Epithelial cell of proximal tubule (primary cell): ENCODE measurements at regions not wholly inside any gene's neighbourhood (a gene's known extent, or its start where the extent isn't known, plus 50 kb on each side); places are given as distances from the start of the nearest gene placed in this dataset.
A peak's percentile ranks its signal among the peaks of the same experiment; 100 is the strongest.

ENCODE experiments used
- DNase-seq: peaks from one replicate; pipeline ENCODE4 v3.0.0-alpha.2; 2011; ENCODE audit warnings: low read depth
- H3K4me3 ChIP-seq: 2 replicates; pipeline ENCODE4 v1.5.1; 2011; ENCODE audit warnings: low read depth, mild to moderate bottlenecking, low read length
- CTCF ChIP-seq: conservative IDR thresholded peaks from 2 replicates; pipeline ENCODE4 v1.5.1; 2012; ENCODE audit warnings: low read depth, mild to moderate bottlenecking, low read length

GRCh38 chr14:73786636-73787485 lies 64.8 kb upstream of the PTGR2 start:
- TF ChIP-seq CTCF: no peak
- peak overlapping the region; percentile 82 for H3K4me3 ChIP-seq
- no peak for DNase-seq

GRCh38 chr14:73785834-73786635 lies 65.6 kb upstream of the PTGR2 start:
- peak overlapping the region; percentile 82 for H3K4me3 ChIP-seq
- DNase-seq: peak; percentile 82
- TF ChIP-seq CTCF: peak; percentile 28

- H3K4me3 ChIP-seq: peak overlapping the region; percentile 82
- TF ChIP-seq CTCF: no peak
- peak; percentile 69 for DNase-seq
These were observed 66.2 kb upstream of the PTGR2 start for GRCh38 chr14:73785336-73785833.

GRCh38 chr14:73784988-73785313 lies 66.7 kb upstream of the PTGR2 start:
- DNase-seq: no peak
- H3K4me3 ChIP-seq: peak overlapping the region; percentile 82
- no peak for TF ChIP-seq CTCF

GRCh38 chr14:73784181-73784987 lies 67.2 kb upstream of the PTGR2 start:
- no peak for TF ChIP-seq CTCF
- H3K4me3 ChIP-seq: peak overlapping the region; percentile 82
- DNase-seq: no peak

GRCh38 chr14:73783107-73783727 lies 68.4 kb upstream of the PTGR2 start:
- H3K4me3 ChIP-seq: no peak overlapping the region
- no peak for DNase-seq
- TF ChIP-seq CTCF: no peak
